GM13977 (cell line): ENCODE measurements at regions not wholly inside any gene's neighbourhood (a gene's known extent, or its start where the extent isn't known, plus 50 kb on each side); places are given as distances from the start of the nearest gene placed in this dataset.

Experiments
- DNase-seq: peaks from one replicate; pipeline ENCODE4 v3.0.0; 2012; ENCODE audit warnings: low spot score
- CTCF ChIP-seq: IDR thresholded peaks from 2 replicates; pipeline ENCODE4 v1.5.1; 2012; ENCODE audit warnings: mild to moderate bottlenecking, control low read depth; ENCODE audit not compliant: insufficient read depth; ENCODE audit errors: extremely low read depth, missing control alignments
- in situ Hi-C: fragments of 300-500 bp; cut with MboI; formaldehyde crosslinking; loops from one replicate; pipeline ENCODE4 v1.12.0; 2022; ENCODE audit warnings: low sequenced_read_pairs, low pct_unique_long_range_greater_than_20kb, mixed read lengths, inconsistent platforms; ENCODE audit not compliant: unreplicated experiment

GRCh38 chr5:125555591-125555990, 809.2 kb upstream of the ZNF608 start:
- no peak for TF ChIP-seq CTCF
- DNase-seq: no peak
- in situ Hi-C loops: no loop called here

GRCh38 chr5:125558016-125558415, 811.6 kb upstream of the ZNF608 start:
- no peak for DNase-seq
- no peak for TF ChIP-seq CTCF
- in situ Hi-C loops: no loop called here

- no peak for DNase-seq
- in situ Hi-C loops: no loop called here
- no peak for TF ChIP-seq CTCF
Measured at GRCh38 chr5:125558466-125558865, 812.0 kb upstream of the ZNF608 start.

GRCh38 chr5:125559296-125559695, 812.9 kb upstream of the ZNF608 start:
- in situ Hi-C loops: no loop called here
- no peak for TF ChIP-seq CTCF
- DNase-seq: no peak

GRCh38 chr5:125560476-125561225, 814.2 kb upstream of the ZNF608 start:
- no peak for TF ChIP-seq CTCF
- no peak for DNase-seq
- in situ Hi-C loops: no loop called here

- in situ Hi-C loops: no loop called here
Measured at GRCh38 chr5:125564317-125564975, 818.0 kb upstream of the ZNF608 start.

More at GRCh38 chr5:125564317-125564975, 818.0 kb upstream of the ZNF608 start:
- TF ChIP-seq CTCF: no peak
- no peak for DNase-seq
